ENCODE measurements at regions not wholly inside any gene's neighbourhood (a gene's known extent, or its start where the extent isn't known, plus 50 kb on each side); places are given as distances from the start of the nearest gene placed in this dataset.
"Not testable (repeated sequence)": the region's sequence is repeated elsewhere in the genome, so short reads cannot be mapped to it uniquely, and the experiment has no call there.

DNA sequence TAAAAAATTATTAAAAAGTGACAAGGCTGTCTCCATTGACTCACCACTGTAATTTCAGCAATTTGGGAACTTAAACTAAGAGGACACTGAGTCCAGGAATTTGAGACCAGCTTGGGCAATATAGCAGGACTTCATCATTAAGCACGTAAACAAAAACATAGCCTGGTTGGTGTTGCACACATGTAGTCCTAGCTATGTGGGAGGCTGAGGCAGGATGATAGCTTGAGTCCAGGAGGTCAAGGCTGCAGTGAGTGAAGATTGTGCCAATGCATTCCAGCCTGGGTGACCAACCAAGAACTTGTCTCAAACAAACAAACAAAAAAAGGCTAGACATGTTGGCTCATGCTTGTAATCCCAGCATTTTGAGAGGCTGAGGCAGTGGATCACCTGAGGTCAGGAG is 439.4 kb upstream of the TSPY4 start:
- Histone ChIP-seq H3K36me3 (no peaks in the 10 kb centered on the region), H3K27ac (no peak overlapping the region), H3K9me3 (no peaks in the 10 kb centered on the region), H3K4me1 (no peaks in the 10 kb centered on the region), H3K27me3 (replicated peaks in 1 of 7) (no peaks in the 10 kb centered on the region), H3K4me3 (no peak overlapping the region)
- WGBS, 5 donors, result 60 to 73% (median 62%) methylated on average over 1 of the region's 1 CpG; no CpG with 5 or more reads in 2 of the 5 donors
- no peak for DNase-seq
- intact Hi-C loops (cut with DNase I; ENCODE audit: low total_unique reads), result no loop called here
- TF ChIP-seq, protein P1, sequence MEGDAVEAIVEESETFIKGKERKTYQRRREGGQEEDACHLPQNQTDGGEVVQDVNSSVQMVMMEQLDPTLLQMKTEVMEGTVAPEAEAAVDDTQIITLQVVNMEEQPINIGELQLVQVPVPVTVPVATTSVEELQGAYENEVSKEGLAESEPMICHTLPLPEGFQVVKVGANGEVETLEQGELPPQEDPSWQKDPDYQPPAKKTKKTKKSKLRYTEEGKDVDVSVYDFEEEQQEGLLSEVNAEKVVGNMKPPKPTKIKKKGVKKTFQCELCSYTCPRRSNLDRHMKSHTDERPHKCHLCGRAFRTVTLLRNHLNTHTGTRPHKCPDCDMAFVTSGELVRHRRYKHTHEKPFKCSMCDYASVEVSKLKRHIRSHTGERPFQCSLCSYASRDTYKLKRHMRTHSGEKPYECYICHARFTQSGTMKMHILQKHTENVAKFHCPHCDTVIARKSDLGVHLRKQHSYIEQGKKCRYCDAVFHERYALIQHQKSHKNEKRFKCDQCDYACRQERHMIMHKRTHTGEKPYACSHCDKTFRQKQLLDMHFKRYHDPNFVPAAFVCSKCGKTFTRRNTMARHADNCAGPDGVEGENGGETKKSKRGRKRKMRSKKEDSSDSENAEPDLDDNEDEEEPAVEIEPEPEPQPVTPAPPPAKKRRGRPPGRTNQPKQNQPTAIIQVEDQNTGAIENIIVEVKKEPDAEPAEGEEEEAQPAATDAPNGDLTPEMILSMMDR (IDR thresholded peaks at IDR 0.05 in 8 of 11, conservative IDR thresholded peaks at IDR 0.05 in 3 of 11), result no peak
- TF ChIP-seq POLR2A (IDR thresholded peaks at IDR 0.05), result no peak
- no peak for TF ChIP-seq POLR2AphosphoS5 (IDR thresholded peaks at IDR 0.05)

DNA sequence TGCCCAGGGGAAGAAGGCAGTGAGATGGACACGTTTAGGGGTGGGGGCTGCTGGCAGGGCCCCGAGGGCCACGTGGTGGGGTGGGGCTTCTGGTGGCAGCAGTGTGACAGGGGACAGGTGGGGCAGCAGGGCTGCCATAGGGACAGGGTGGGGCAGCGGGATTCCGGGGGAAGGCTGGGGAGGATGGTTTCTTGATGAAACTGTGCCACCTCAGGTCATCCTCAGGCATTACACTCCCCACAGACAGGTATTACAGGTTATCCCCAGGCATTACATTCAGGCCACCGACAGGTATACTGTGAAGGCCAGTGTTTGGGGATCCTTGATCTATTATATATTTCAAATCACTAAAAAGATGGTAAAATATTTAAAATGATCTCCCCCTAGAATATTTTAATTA is 432.1 kb upstream of the TSPY4 start:
- no peak for TF ChIP-seq POLR2AphosphoS5 (IDR thresholded peaks at IDR 0.05)
- TF ChIP-seq, protein P1 (IDR thresholded peaks at IDR 0.05 in 8 of 11, conservative IDR thresholded peaks at IDR 0.05 in 3 of 11), result no peak
- no peak for TF ChIP-seq POLR2A (IDR thresholded peaks at IDR 0.05)
- 58 to 62% (median 60%) methylated on average over 4 to 6 of the region's 6 CpGs; no CpG with 5 or more reads in 2 of the 5 donors for WGBS, 5 donors
- Histone ChIP-seq H3K36me3 (no peaks in the 10 kb centered on the region), H3K27ac (no peak overlapping the region), H3K27me3 (replicated peaks in 1 of 7) (no peaks in the 10 kb centered on the region), H3K4me1 (no peaks in the 10 kb centered on the region), H3K4me3 (no peak overlapping the region), H3K9me3 (no peaks in the 10 kb centered on the region)
- intact Hi-C loops (cut with DNase I; ENCODE audit: low total_unique reads), result no loop called here
- DNase-seq, result no peak

DNA sequence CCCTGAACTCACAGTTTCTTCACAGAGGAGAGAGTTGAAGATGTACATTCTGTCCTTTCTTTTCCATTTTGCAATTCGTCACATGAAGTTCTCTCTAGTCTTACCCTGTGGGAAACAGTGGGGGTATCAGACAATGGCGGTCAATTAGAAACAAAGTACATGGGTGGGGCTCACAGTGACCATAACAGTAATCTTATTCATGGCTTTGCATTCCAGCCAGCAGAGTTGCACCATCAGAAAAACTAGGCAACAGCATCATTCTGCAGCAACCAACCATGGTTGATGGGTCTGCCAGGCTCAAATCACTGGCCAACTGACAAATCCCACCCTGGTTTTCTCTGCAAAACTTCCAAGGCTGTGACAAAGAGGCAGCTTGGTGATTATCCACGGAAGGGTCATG is 414.7 kb upstream of the TSPY4 start:
- H3K36me3 ChIP-seq; H3K27ac ChIP-seq; H3K4me1 ChIP-seq; intact Hi-C loops (cut with DNase I; ENCODE audit: low total_unique reads); H3K4me3 ChIP-seq; DNase-seq; H3K27me3 ChIP-seq (replicated peaks in 1 of 7); H3K9me3 ChIP-seq: not testable (repeated sequence)
- 49 to 65% (median 54%) methylated on average over 3 of the region's 3 CpGs; no CpG with 5 or more reads in 2 of the 5 donors for WGBS, 5 donors

Measured in spleen (tissue), 11 donors.